HG03565 (cell line): ENCODE measurements at regions not wholly inside any gene's neighbourhood (a gene's known extent, or its start where the extent isn't known, plus 50 kb on each side); places are given as distances from the start of the nearest gene placed in this dataset.
A peak's percentile ranks its signal among the peaks of the same experiment; 100 is the strongest.

Source experiments
- ATAC-seq: cut with Tn5 transposase; IDR thresholded peaks from one replicate; pipeline ENCODE4 v1.9.1; 2021; ENCODE audit warnings: mild to moderate bottlenecking, moderate library complexity; ENCODE audit not compliant: unreplicated experiment

- ATAC-seq: no peak
Observed at GRCh38 chr3:31440878-31441277, 91.8 kb upstream of the STT3B start.

GRCh38 chr3:31442755-31443154, 90.0 kb upstream of the STT3B start:
- no peak for ATAC-seq

GRCh38 chr3:31444220-31445142, 88.2 kb upstream of the STT3B start:
- ATAC-seq: no peak

GRCh38 chr3:31445701-31446100, 87.0 kb upstream of the STT3B start:
- ATAC-seq: no peak

- no peak for ATAC-seq
Observed at GRCh38 chr3:31448035-31448881, 84.5 kb upstream of the STT3B start.

- ATAC-seq: no peak
Observed at GRCh38 chr3:31448882-31449243, 83.9 kb upstream of the STT3B start.

- ATAC-seq: no peak
Observed at GRCh38 chr3:31449318-31449717, 83.4 kb upstream of the STT3B start.

GRCh38 chr3:31450345-31450744, 82.4 kb upstream of the STT3B start:
- no peak for ATAC-seq

- no peak for ATAC-seq
Observed at GRCh38 chr3:31452495-31453106, 80.1 kb upstream of the STT3B start.

- no peak for ATAC-seq
Observed at GRCh38 chr3:31453430-31453829, 79.3 kb upstream of the STT3B start.

- ATAC-seq: no peak
Observed at GRCh38 chr3:31455524-31455923, 77.2 kb upstream of the STT3B start.

GRCh38 chr3:31456373-31456772, 76.4 kb upstream of the STT3B start:
- no peak for ATAC-seq

GRCh38 chr3:31461426-31461825, 71.3 kb upstream of the STT3B start:
- ATAC-seq: no peak

GRCh38 chr3:31462050-31462569, 70.6 kb upstream of the STT3B start:
- peak; percentile 76 for ATAC-seq

GRCh38 chr3:31465999-31466398, 66.7 kb upstream of the STT3B start:
- no peak for ATAC-seq

- no peak for ATAC-seq
Observed at GRCh38 chr3:31466866-31467265, 65.9 kb upstream of the STT3B start.

GRCh38 chr3:31468433-31468832, 64.3 kb upstream of the STT3B start:
- ATAC-seq: no peak

- ATAC-seq: no peak
Observed at GRCh38 chr3:31469385-31469784, 63.3 kb upstream of the STT3B start.

- ATAC-seq: no peak
Observed at GRCh38 chr3:31472479-31473390, 60.0 kb upstream of the STT3B start.

- no peak for ATAC-seq
Observed at GRCh38 chr3:31476209-31476608, 56.5 kb upstream of the STT3B start.
